OCI-LY1 (cell line): ENCODE measurements at regions not wholly inside any gene's neighbourhood (a gene's known extent, or its start where the extent isn't known, plus 50 kb on each side); places are given as distances from the start of the nearest gene placed in this dataset.
"Not testable (repeated sequence)": the region's sequence is repeated elsewhere in the genome, so short reads cannot be mapped to it uniquely, and the experiment has no call there.

ENCODE experiments used
- H2AFZ ChIP-seq: fragments of 200-600 bp; sonication (generic), shearing (Covaris generic); 2 replicates; pipeline ENCODE4 v1.6.0; 2014; ENCODE audit warnings: antibody characterized with exemption, mild to moderate bottlenecking, low read length
- H3F3A ChIP-seq: fragments of 200-600 bp; sonication (generic), shearing (Covaris generic); 2 replicates; pipeline ENCODE4 v1.6.0; 2014; ENCODE audit warnings: mild to moderate bottlenecking, antibody characterized with exemption, low read length, moderate library complexity; ENCODE audit not compliant: insufficient read depth
- H3K27ac ChIP-seq: fragments of 200-600 bp; sonication (generic); 2 replicates; pipeline ENCODE4 v1.5.1; 2014; ENCODE audit warnings: low read length, mixed run types, mild to moderate bottlenecking, low read depth; ENCODE audit not compliant: poor library complexity, severe bottlenecking
- H3K27me3 ChIP-seq: fragments of 200-600 bp; sonication (generic); 2 replicates; pipeline ENCODE4 v1.6.0; 2014; ENCODE audit warnings: antibody characterized with exemption, mild to moderate bottlenecking, low read length, moderate library complexity; ENCODE audit not compliant: insufficient read depth
- H3K36me3 ChIP-seq: fragments of 200-600 bp; sonication (generic); 2 replicates; pipeline ENCODE4 v1.6.1; 2014; ENCODE audit warnings: mild to moderate bottlenecking, antibody characterized with exemption, low read length, moderate library complexity, mixed read lengths; ENCODE audit not compliant: insufficient read depth
- H3K4me1 ChIP-seq: fragments of 200-600 bp; sonication (generic); 2 replicates; pipeline ENCODE4 v1.5.1; 2014; ENCODE audit warnings: mild to moderate bottlenecking, low read length, moderate library complexity; ENCODE audit not compliant: insufficient read depth, severe bottlenecking
- H3K4me2 ChIP-seq: fragments of 200-600 bp; sonication (generic), shearing (Covaris generic); 2 replicates; pipeline ENCODE4 v1.6.1; 2014; ENCODE audit warnings: low read length
- H3K4me3 ChIP-seq: fragments of 200-600 bp; sonication (generic); 2 replicates; pipeline ENCODE4 v1.5.1; 2014; ENCODE audit warnings: low read length, low read depth, mild to moderate bottlenecking, mixed read lengths; ENCODE audit not compliant: poor library complexity, severe bottlenecking
- H3K79me2 ChIP-seq: fragments of 200-600 bp; shearing (Covaris generic); 2 replicates; pipeline ENCODE4 v1.6.1; 2016; ENCODE audit warnings: mixed run types, low read length, mixed read lengths; ENCODE audit not compliant: insufficient read depth
- H3K9ac ChIP-seq: fragments of 200-600 bp; sonication (generic), shearing (Covaris generic); 2 replicates; pipeline ENCODE4 v1.6.1; 2014; ENCODE audit warnings: mild to moderate bottlenecking, low read length, mixed read lengths
- H3K9me2 ChIP-seq: fragments of 200-600 bp; sonication (generic), shearing (Covaris generic); 2 replicates; pipeline ENCODE4 v1.6.1; 2014; ENCODE audit warnings: low read depth, mild to moderate bottlenecking, low read length, mixed read lengths
- H3K9me3 ChIP-seq: fragments of 200-600 bp; shearing (Covaris generic); 2 replicates; pipeline ENCODE4 v1.6.1; 2014; ENCODE audit warnings: low read length, mixed read lengths
- H4K20me1 ChIP-seq: fragments of 200-600 bp; sonication (generic), shearing (Covaris generic); 2 replicates; pipeline ENCODE4 v1.6.0; 2016; ENCODE audit warnings: mild to moderate bottlenecking, low read length; ENCODE audit not compliant: insufficient read depth
- CTCF ChIP-seq: fragments of 200-600 bp; sonication (generic), shearing (Covaris generic); IDR thresholded peaks from 2 replicates; pipeline ENCODE4 v1.5.1; 2017; ENCODE audit warnings: mild to moderate bottlenecking, antibody characterized with exemption, low read length, moderate library complexity, mixed read lengths
- EZH2 ChIP-seq: fragments of 200-600 bp; sonication (generic), shearing (Covaris generic); IDR thresholded peaks from 2 replicates; pipeline ENCODE4 v1.8.0; 2017; ENCODE audit warnings: borderline replicate concordance, mixed run types, mild to moderate bottlenecking, antibody characterized with exemption, low read length, moderate library complexity, mixed read lengths

- H3K27ac ChIP-seq, H3K4me1 ChIP-seq, H3K79me2 ChIP-seq, H3K4me2 ChIP-seq, H3K36me3 ChIP-seq, H3K9ac ChIP-seq, H3K27me3 ChIP-seq, H3F3A ChIP-seq, H3K9me3 ChIP-seq, H4K20me1 ChIP-seq, H2AFZ ChIP-seq, H3K4me3 ChIP-seq, H3K9me2 ChIP-seq: not testable (repeated sequence)
- peak; percentile 47 for TF ChIP-seq CTCF
These were observed 120.0 kb downstream of the TEX29 start for GRCh38 chr13:111440492-111440891.

- Histone ChIP-seq H3K4me3 (no peak overlapping the region), H4K20me1 (no peaks in the 10 kb centered on the region), H3K27me3 (no peaks in the 10 kb centered on the region; the same call in 1 of the 2 replicates), H3K4me2 (no peak overlapping the region), H3K9me2 (no peaks in the 10 kb centered on the region), H3K27ac (no peak overlapping the region), H3K79me2 (no peaks in the 10 kb centered on the region), H3K36me3 (no peaks in the 10 kb centered on the region), H3F3A (no peaks in the 10 kb centered on the region), H3K9ac (no peak overlapping the region), H3K9me3 (no peaks in the 10 kb centered on the region), H2AFZ (no peak overlapping the region), H3K4me1 (no peaks in the 10 kb centered on the region)
- TF ChIP-seq EZH2: no peak
These were observed 123.5 kb downstream of the TEX29 start for GRCh38 chr13:111443981-111444380.

GRCh38 chr13:111448504-111448903, 128.1 kb downstream of the TEX29 start:
- Histone ChIP-seq H3K9me3 (no peaks in the 10 kb centered on the region), H4K20me1 (no peaks in the 10 kb centered on the region), H3K9me2 (no peaks in the 10 kb centered on the region), H3K27ac (no peak overlapping the region), H3K4me3 (no peak overlapping the region), H3F3A (no peaks in the 10 kb centered on the region), H3K27me3 (no peaks in the 10 kb centered on the region; the same call in 1 of the 2 replicates), H3K4me2 (no peak overlapping the region), H3K36me3 (no peaks in the 10 kb centered on the region), H3K79me2 (no peaks in the 10 kb centered on the region), H2AFZ (no peak overlapping the region), H3K9ac (no peak overlapping the region), H3K4me1 (no peaks in the 10 kb centered on the region)
- TF ChIP-seq CTCF: no peak
- TF ChIP-seq EZH2: no peak

GRCh38 chr13:111449041-111449440, 128.6 kb downstream of the TEX29 start:
- no peak overlapping the region for H3K4me3 ChIP-seq
- H4K20me1 ChIP-seq: no peaks in the 10 kb centered on the region
- no peak overlapping the region for H3K4me2 ChIP-seq
- H3K9me2 ChIP-seq: no peaks in the 10 kb centered on the region
- H3K79me2 ChIP-seq: no peaks in the 10 kb centered on the region
- no peaks in the 10 kb centered on the region; the same call in 1 of the 2 replicates for H3K27me3 ChIP-seq
- no peaks in the 10 kb centered on the region for H3K9me3 ChIP-seq
- H3F3A ChIP-seq: no peaks in the 10 kb centered on the region
- H3K9ac ChIP-seq: no peak overlapping the region
- H3K27ac ChIP-seq: no peak overlapping the region
- H2AFZ ChIP-seq: no peak overlapping the region
- H3K4me1 ChIP-seq: no peaks in the 10 kb centered on the region
- H3K36me3 ChIP-seq: no peaks in the 10 kb centered on the region
- no peak for TF ChIP-seq EZH2
